Neural cell (in vitro differentiated cells): ENCODE measurements at regions not wholly inside any gene's neighbourhood (a gene's known extent, or its start where the extent isn't known, plus 50 kb on each side); places are given as distances from the start of the nearest gene placed in this dataset.

Experiments used
- H2AFZ ChIP-seq: fragments of 200-600, 300-800 bp; sonication (generic), shearing (Covaris generic); 2 replicates; pipeline ENCODE4 v1.6.0; 2014; ENCODE audit warnings: low read depth, mild to moderate bottlenecking, antibody characterized with exemption, low read length, moderate library complexity
- H3F3A ChIP-seq: fragments of 200-600 bp; shearing (Covaris generic); 2 replicates; pipeline ENCODE4 v1.6.1; 2016; ENCODE audit warnings: mild to moderate bottlenecking, moderate library complexity, mixed read lengths, antibody characterized with exemption, low read length; ENCODE audit not compliant: insufficient read depth, poor library complexity, severe bottlenecking
- H3K27ac ChIP-seq: fragments of 200-600, 300-800 bp; sonication (generic), shearing (Covaris generic); 2 replicates; pipeline ENCODE4 v1.5.1; 2014; ENCODE audit warnings: mild to moderate bottlenecking, low read length, moderate library complexity
- H3K27me3 ChIP-seq: fragments of 300-800, 200-600 bp; sonication (generic), shearing (Covaris generic); 2 replicates; pipeline ENCODE4 v1.6.0; 2014; ENCODE audit warnings: mild to moderate bottlenecking, low read depth, low read length, moderate library complexity; ENCODE audit not compliant: insufficient read depth
- H3K36me3 ChIP-seq: fragments of 300-800, 200-600 bp; sonication (generic), shearing (Covaris generic); 2 replicates; pipeline ENCODE4 v1.5.1; 2014; ENCODE audit warnings: mild to moderate bottlenecking, antibody characterized with exemption, low read length, moderate library complexity; ENCODE audit not compliant: insufficient read depth
- H3K4me2 ChIP-seq: fragments of 300-800, 200-600 bp; sonication (generic), shearing (Covaris generic); 2 replicates; pipeline ENCODE4 v1.6.0; 2014; ENCODE audit warnings: mild to moderate bottlenecking, low read length
- H3K4me3 ChIP-seq: fragments of 300-800, 200-600 bp; sonication (generic), shearing (Covaris generic); 2 replicates; pipeline ENCODE4 v1.5.1; 2014; ENCODE audit warnings: mild to moderate bottlenecking, low read length, moderate library complexity
- H3K79me2 ChIP-seq: fragments of 200-600 bp; shearing (Covaris generic); replicated peaks from 2 replicates; pipeline ENCODE4 v1.6.0; 2014; ENCODE audit warnings: mild to moderate bottlenecking, low read length, moderate library complexity; ENCODE audit not compliant: insufficient read depth
- H3K9ac ChIP-seq: fragments of 300-800, 200-600 bp; sonication (generic), shearing (Covaris generic); 2 replicates; pipeline ENCODE4 v1.6.1; 2016; ENCODE audit warnings: mild to moderate bottlenecking, low read length, mixed read lengths
- H3K9me2 ChIP-seq: fragments of 200-600 bp; shearing (Covaris generic); 2 replicates; pipeline ENCODE4 v1.6.1; 2016; ENCODE audit warnings: mild to moderate bottlenecking, low read length, mixed read lengths; ENCODE audit not compliant: insufficient read depth
- H3K9me3 ChIP-seq: fragments of 200-600, 300-800 bp; sonication (generic), shearing (Covaris generic); 2 replicates; pipeline ENCODE4 v1.6.1; 2016; ENCODE audit warnings: mild to moderate bottlenecking, mixed run types, low read length, moderate library complexity, mixed read lengths
- H4K20me1 ChIP-seq: fragments of 200-600 bp; shearing (Covaris generic); 2 replicates; pipeline ENCODE4 v1.6.1; 2016; ENCODE audit warnings: mild to moderate bottlenecking, mixed run types; ENCODE audit not compliant: insufficient read depth
- EP300 ChIP-seq: fragments of 450-650 bp; conservative IDR thresholded peaks from 2 replicates; pipeline ENCODE4 v1.6.1; 2014; ENCODE audit warnings: antibody characterized with exemption, mild to moderate bottlenecking, moderate library complexity; ENCODE audit not compliant: poor library complexity, severe bottlenecking
- EZH2 ChIP-seq: fragments of 200-600, 300-800 bp; shearing (Covaris generic), sonication (generic); IDR thresholded peaks from 2 replicates; pipeline ENCODE4 v1.6.1; 2014; ENCODE audit warnings: antibody characterized with exemption, low read length, borderline replicate concordance, mild to moderate bottlenecking; ENCODE audit not compliant: insufficient read depth, poor library complexity, severe bottlenecking
- MXI1 ChIP-seq: fragments of 450-650 bp; conservative IDR thresholded peaks from 2 replicates; pipeline ENCODE4 v1.6.1; 2014; ENCODE audit warnings: antibody characterized with exemption, mild to moderate bottlenecking; ENCODE audit not compliant: poor library complexity, severe bottlenecking
- POLR2AphosphoS5 ChIP-seq: IDR thresholded peaks from 2 replicates; pipeline ENCODE4 v1.6.1; 2012
- RAD21 ChIP-seq: fragments of 450-650 bp; conservative IDR thresholded peaks from 2 replicates; pipeline ENCODE4 v1.6.1; 2014; ENCODE audit warnings: antibody characterized with exemption, mild to moderate bottlenecking, moderate library complexity
- SMC3 ChIP-seq: fragments of 450-650 bp; conservative IDR thresholded peaks from 2 replicates; pipeline ENCODE4 v1.6.1; 2014; ENCODE audit warnings: antibody characterized with exemption, mild to moderate bottlenecking, moderate library complexity; ENCODE audit not compliant: poor library complexity
- TAF1 ChIP-seq: IDR thresholded peaks from 2 replicates; pipeline ENCODE4 v1.6.1; 2012; ENCODE audit warnings: low read depth
- TF ChIP-seq, protein P1 (sequence below): fragments of 450-650 bp; IDR thresholded peaks from 2 replicates; pipeline ENCODE4 v1.5.1; 2014; ENCODE audit warnings: antibody characterized with exemption, mild to moderate bottlenecking, moderate library complexity; ENCODE audit not compliant: poor library complexity, severe bottlenecking
- TF ChIP-seq, protein P2 (sequence below): IDR thresholded peaks from 2 replicates; pipeline ENCODE4 v1.6.1; 2012; ENCODE audit warnings: borderline replicate concordance

DNA sequence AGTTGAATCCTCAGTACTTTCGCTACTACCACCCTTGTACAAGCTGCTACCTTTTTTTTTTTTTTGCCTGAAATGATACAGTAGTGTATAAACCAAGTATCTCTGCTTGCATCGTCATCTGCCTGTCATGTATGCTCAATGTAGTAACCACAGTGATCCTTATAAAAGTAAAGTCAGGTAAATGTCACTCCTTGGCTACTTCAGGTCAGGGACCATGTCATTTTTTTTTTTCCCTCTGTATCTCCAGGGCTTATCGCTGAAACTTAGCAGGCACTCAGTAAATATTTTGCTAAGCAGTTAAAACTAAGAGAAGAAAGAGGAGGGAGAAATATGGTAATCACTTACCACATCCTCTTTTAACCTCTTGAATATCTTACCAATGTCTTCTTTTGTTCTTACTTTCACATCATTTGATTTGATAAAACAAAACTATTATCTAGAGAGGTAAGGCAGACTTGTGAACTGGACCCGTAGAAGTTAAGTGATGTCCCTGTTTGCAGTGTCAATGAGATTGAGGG is 96.8 kb upstream of the KLF12 start:
- H3K9ac ChIP-seq: no peak overlapping the region
- H3K27ac ChIP-seq: no peak overlapping the region
- H3K9me2 ChIP-seq: no peaks in the 10 kb centered on the region
- no peak overlapping the region for H3K4me2 ChIP-seq
- H2AFZ ChIP-seq: no peak overlapping the region
- TF ChIP-seq, protein P1, sequence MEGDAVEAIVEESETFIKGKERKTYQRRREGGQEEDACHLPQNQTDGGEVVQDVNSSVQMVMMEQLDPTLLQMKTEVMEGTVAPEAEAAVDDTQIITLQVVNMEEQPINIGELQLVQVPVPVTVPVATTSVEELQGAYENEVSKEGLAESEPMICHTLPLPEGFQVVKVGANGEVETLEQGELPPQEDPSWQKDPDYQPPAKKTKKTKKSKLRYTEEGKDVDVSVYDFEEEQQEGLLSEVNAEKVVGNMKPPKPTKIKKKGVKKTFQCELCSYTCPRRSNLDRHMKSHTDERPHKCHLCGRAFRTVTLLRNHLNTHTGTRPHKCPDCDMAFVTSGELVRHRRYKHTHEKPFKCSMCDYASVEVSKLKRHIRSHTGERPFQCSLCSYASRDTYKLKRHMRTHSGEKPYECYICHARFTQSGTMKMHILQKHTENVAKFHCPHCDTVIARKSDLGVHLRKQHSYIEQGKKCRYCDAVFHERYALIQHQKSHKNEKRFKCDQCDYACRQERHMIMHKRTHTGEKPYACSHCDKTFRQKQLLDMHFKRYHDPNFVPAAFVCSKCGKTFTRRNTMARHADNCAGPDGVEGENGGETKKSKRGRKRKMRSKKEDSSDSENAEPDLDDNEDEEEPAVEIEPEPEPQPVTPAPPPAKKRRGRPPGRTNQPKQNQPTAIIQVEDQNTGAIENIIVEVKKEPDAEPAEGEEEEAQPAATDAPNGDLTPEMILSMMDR: no peak
- TF ChIP-seq, protein P2, sequence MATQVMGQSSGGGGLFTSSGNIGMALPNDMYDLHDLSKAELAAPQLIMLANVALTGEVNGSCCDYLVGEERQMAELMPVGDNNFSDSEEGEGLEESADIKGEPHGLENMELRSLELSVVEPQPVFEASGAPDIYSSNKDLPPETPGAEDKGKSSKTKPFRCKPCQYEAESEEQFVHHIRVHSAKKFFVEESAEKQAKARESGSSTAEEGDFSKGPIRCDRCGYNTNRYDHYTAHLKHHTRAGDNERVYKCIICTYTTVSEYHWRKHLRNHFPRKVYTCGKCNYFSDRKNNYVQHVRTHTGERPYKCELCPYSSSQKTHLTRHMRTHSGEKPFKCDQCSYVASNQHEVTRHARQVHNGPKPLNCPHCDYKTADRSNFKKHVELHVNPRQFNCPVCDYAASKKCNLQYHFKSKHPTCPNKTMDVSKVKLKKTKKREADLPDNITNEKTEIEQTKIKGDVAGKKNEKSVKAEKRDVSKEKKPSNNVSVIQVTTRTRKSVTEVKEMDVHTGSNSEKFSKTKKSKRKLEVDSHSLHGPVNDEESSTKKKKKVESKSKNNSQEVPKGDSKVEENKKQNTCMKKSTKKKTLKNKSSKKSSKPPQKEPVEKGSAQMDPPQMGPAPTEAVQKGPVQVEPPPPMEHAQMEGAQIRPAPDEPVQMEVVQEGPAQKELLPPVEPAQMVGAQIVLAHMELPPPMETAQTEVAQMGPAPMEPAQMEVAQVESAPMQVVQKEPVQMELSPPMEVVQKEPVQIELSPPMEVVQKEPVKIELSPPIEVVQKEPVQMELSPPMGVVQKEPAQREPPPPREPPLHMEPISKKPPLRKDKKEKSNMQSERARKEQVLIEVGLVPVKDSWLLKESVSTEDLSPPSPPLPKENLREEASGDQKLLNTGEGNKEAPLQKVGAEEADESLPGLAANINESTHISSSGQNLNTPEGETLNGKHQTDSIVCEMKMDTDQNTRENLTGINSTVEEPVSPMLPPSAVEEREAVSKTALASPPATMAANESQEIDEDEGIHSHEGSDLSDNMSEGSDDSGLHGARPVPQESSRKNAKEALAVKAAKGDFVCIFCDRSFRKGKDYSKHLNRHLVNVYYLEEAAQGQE: no peak
- TF ChIP-seq MXI1 (no peak), SMC3 (no peak), TAF1 (no peak), RAD21 (no peak), POLR2AphosphoS5 (no peak), EZH2 (no peak), EP300 (no peak)
- no peaks in the 10 kb centered on the region for H4K20me1 ChIP-seq
- no peak overlapping the region for H3K4me3 ChIP-seq
- H3K36me3 ChIP-seq: no peaks in the 10 kb centered on the region
- no peaks in the 10 kb centered on the region for H3K9me3 ChIP-seq
- no peaks in the 10 kb centered on the region for H3F3A ChIP-seq
- no peaks in the 10 kb centered on the region for H3K79me2 ChIP-seq
- H3K27me3 ChIP-seq: no peaks in the 10 kb centered on the region

DNA sequence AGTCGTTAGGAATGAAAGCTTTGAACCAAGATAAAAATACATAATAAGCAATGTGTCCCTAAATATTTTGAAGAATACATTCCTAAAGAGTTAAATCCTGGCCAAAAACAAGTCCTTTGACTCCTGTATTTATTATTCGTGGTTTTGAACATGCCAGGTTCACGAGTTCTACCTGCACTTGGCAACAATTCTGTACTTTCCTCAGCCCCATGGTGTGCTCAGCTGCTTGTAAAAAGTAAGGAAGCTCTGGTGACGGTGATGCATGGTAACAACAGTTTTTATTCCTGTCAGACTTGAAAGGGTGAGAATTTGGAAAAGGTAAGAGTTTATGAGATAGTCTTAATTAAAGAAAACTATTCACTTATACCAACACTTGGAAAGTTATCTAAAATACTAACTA is 95.0 kb upstream of the KLF12 start:
- no peaks in the 10 kb centered on the region for H3K27me3 ChIP-seq
- H3K79me2 ChIP-seq: no peaks in the 10 kb centered on the region
- no peak overlapping the region for H3K9ac ChIP-seq
- H2AFZ ChIP-seq: no peak overlapping the region
- H3K4me3 ChIP-seq: no peak overlapping the region
- no peaks in the 10 kb centered on the region for H3K9me3 ChIP-seq
- H3K27ac ChIP-seq: no peak overlapping the region
- H3K9me2 ChIP-seq: no peaks in the 10 kb centered on the region
- no peak overlapping the region for H3K4me2 ChIP-seq
- no peaks in the 10 kb centered on the region for H3F3A ChIP-seq
- TF ChIP-seq, protein P1: no peak
- TF ChIP-seq, protein P2: no peak
- TF ChIP-seq TAF1 (no peak), SMC3 (no peak), RAD21 (no peak), EZH2 (no peak), POLR2AphosphoS5 (no peak), MXI1 (no peak), EP300 (no peak)
- H4K20me1 ChIP-seq: no peaks in the 10 kb centered on the region
- no peaks in the 10 kb centered on the region for H3K36me3 ChIP-seq
